NCI-H2227 (cell line): ENCODE measurements at regions not wholly inside any gene's neighbourhood (a gene's known extent, or its start where the extent isn't known, plus 50 kb on each side); places are given as distances from the start of the nearest gene placed in this dataset.
A peak's percentile ranks its signal among the peaks of the same experiment; 100 is the strongest.

Source experiments
- DNase-seq: peaks from one replicate; lab custom pipeline; 2025; ENCODE audit not compliant: unreplicated experiment; lab: John Stamatoyannopoulos, UW

- DNase-seq: no peak
These were observed 216.9 kb upstream of the LRFN2 start for GRCh38 chr6:40803897-40804702.

GRCh38 chr6:40802481-40802880, 215.3 kb upstream of the LRFN2 start:
- DNase-seq: no peak

- no peak for DNase-seq
These were observed 212.4 kb upstream of the LRFN2 start for GRCh38 chr6:40799296-40800140.

GRCh38 chr6:40798069-40798770, 211.1 kb upstream of the LRFN2 start:
- no peak for DNase-seq

GRCh38 chr6:40796260-40797221, 209.4 kb upstream of the LRFN2 start:
- no peak for DNase-seq

- no peak for DNase-seq
These were observed 207.4 kb upstream of the LRFN2 start for GRCh38 chr6:40794586-40794985.

- DNase-seq: no peak
These were observed 205.0 kb upstream of the LRFN2 start for GRCh38 chr6:40792183-40792582.

GRCh38 chr6:40791004-40791403, 203.8 kb upstream of the LRFN2 start:
- DNase-seq: no peak

- DNase-seq: peak; percentile 9
These were observed 201.8 kb upstream of the LRFN2 start for GRCh38 chr6:40788661-40789655.

- DNase-seq: no peak
These were observed 195.2 kb upstream of the LRFN2 start for GRCh38 chr6:40782355-40782754.

- no peak for DNase-seq
These were observed 193.5 kb upstream of the LRFN2 start for GRCh38 chr6:40780637-40781036.

- DNase-seq: no peak
These were observed 192.2 kb upstream of the LRFN2 start for GRCh38 chr6:40779409-40779808.

GRCh38 chr6:40778918-40779317, 191.8 kb upstream of the LRFN2 start:
- no peak for DNase-seq

- no peak for DNase-seq
These were observed 191.0 kb upstream of the LRFN2 start for GRCh38 chr6:40778196-40778595.

- DNase-seq: no peak
These were observed 187.8 kb upstream of the LRFN2 start for GRCh38 chr6:40774932-40775331.

GRCh38 chr6:40770794-40771193, 183.6 kb upstream of the LRFN2 start:
- DNase-seq: no peak

- DNase-seq: no peak
These were observed 177.6 kb upstream of the LRFN2 start for GRCh38 chr6:40764726-40765125.

GRCh38 chr6:40762981-40763380, 175.8 kb upstream of the LRFN2 start:
- DNase-seq: no peak

GRCh38 chr6:40760887-40761286, 173.7 kb upstream of the LRFN2 start:
- DNase-seq: no peak
